GM20000 (cell line): ENCODE measurements at regions not wholly inside any gene's neighbourhood (a gene's known extent, or its start where the extent isn't known, plus 50 kb on each side); places are given as distances from the start of the nearest gene placed in this dataset.
A peak's percentile ranks its signal among the peaks of the same experiment; 100 is the strongest.

Experiments
- DNase-seq: peaks from one replicate; pipeline ENCODE4 v3.0.0; 2012; ENCODE audit warnings: low spot score
- CTCF ChIP-seq: IDR thresholded peaks from 2 replicates; pipeline ENCODE4 v1.5.1; 2012; ENCODE audit warnings: mild to moderate bottlenecking, control low read depth; ENCODE audit errors: extremely low read depth, missing control alignments

GRCh38 chr7:22611758-22612079, 111.7 kb upstream of the STEAP1B start:
- no peak for TF ChIP-seq CTCF
- peak; percentile 22 for DNase-seq

- no peak for DNase-seq
- no peak for TF ChIP-seq CTCF
Measured at GRCh38 chr7:22610951-22611757, 111.2 kb upstream of the STEAP1B start.

GRCh38 chr7:22610263-22610662, 110.3 kb upstream of the STEAP1B start:
- no peak for TF ChIP-seq CTCF
- no peak for DNase-seq

- no peak for TF ChIP-seq CTCF
- no peak for DNase-seq
Measured at GRCh38 chr7:22607180-22607579, 107.2 kb upstream of the STEAP1B start.

GRCh38 chr7:22604246-22604645, 104.3 kb upstream of the STEAP1B start:
- DNase-seq, result no peak
- TF ChIP-seq CTCF, result no peak

GRCh38 chr7:22601812-22602565, 102.0 kb upstream of the STEAP1B start:
- DNase-seq, result no peak
- no peak for TF ChIP-seq CTCF

GRCh38 chr7:22601408-22601807, 101.4 kb upstream of the STEAP1B start:
- no peak for DNase-seq
- no peak for TF ChIP-seq CTCF
